BE2C (cell line): ENCODE measurements at regions not wholly inside any gene's neighbourhood (a gene's known extent, or its start where the extent isn't known, plus 50 kb on each side); places are given as distances from the start of the nearest gene placed in this dataset.

ENCODE experiments used
- DNase-seq: peaks from one replicate; pipeline ENCODE4 v3.0.0-alpha.2; 2020
- H3K27me3 ChIP-seq: fragments of 250-450 bp; sonication (Bioruptor Pico); 2 replicates; pipeline ENCODE4 v1.5.1; 2020; ENCODE audit warnings: mild to moderate bottlenecking
- H3K36me3 ChIP-seq: fragments of 250-450 bp; sonication (Bioruptor Pico); 2 replicates; pipeline ENCODE4 v1.5.1; 2020; ENCODE audit warnings: mild to moderate bottlenecking
- H3K4me1 ChIP-seq: fragments of 250-450 bp; sonication (Bioruptor Pico); 2 replicates; pipeline ENCODE4 v1.5.1; 2020
- H3K4me3 ChIP-seq: 2 replicates; pipeline ENCODE4 v1.5.1; 2011; ENCODE audit warnings: low read depth, low read length
- H3K9me3 ChIP-seq: fragments of 250-450 bp; sonication (Bioruptor Pico); 2 replicates; pipeline ENCODE4 v1.5.1; 2020
- CTCF ChIP-seq: IDR thresholded peaks from 2 replicates; pipeline ENCODE4 v1.5.1; 2012; ENCODE audit warnings: mild to moderate bottlenecking, low read depth, low read length

GRCh38 chr2:136399667-136400289 is 281.8 kb upstream of the CXCR4 start:
- no peak for TF ChIP-seq CTCF
- Histone ChIP-seq H3K27me3 (no peaks in the 10 kb centered on the region), H3K4me1 (no peaks in the 10 kb centered on the region), H3K36me3 (no peaks in the 10 kb centered on the region), H3K4me3 (no peak overlapping the region), H3K9me3 (no peaks in the 10 kb centered on the region)
- no peak for DNase-seq

DNA sequence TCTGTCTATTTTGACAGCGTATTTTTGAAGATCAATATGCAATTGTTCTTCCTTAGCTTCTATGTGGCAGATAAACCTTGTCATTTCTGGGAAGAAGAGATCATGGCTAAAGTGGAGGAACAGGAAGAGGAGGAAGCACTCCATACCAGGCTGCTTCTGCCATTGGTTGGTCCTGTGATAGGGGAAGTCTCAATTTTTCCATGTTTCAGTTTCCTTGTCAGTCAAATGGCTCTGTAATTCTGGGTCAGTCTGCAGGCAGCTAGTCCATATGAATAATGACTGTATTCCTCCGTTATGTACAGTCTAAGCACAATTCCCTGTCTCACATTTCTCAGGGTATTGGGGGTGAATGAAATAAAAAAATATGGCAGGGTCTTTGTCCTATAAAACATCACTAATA is 277.6 kb upstream of the CXCR4 start:
- H3K27me3 ChIP-seq, result no peaks in the 10 kb centered on the region
- no peaks in the 10 kb centered on the region for H3K9me3 ChIP-seq
- H3K36me3 ChIP-seq, result no peaks in the 10 kb centered on the region
- H3K4me3 ChIP-seq, result no peak overlapping the region
- H3K4me1 ChIP-seq, result no peaks in the 10 kb centered on the region
- no peak for TF ChIP-seq CTCF
- DNase-seq, result no peak

DNA sequence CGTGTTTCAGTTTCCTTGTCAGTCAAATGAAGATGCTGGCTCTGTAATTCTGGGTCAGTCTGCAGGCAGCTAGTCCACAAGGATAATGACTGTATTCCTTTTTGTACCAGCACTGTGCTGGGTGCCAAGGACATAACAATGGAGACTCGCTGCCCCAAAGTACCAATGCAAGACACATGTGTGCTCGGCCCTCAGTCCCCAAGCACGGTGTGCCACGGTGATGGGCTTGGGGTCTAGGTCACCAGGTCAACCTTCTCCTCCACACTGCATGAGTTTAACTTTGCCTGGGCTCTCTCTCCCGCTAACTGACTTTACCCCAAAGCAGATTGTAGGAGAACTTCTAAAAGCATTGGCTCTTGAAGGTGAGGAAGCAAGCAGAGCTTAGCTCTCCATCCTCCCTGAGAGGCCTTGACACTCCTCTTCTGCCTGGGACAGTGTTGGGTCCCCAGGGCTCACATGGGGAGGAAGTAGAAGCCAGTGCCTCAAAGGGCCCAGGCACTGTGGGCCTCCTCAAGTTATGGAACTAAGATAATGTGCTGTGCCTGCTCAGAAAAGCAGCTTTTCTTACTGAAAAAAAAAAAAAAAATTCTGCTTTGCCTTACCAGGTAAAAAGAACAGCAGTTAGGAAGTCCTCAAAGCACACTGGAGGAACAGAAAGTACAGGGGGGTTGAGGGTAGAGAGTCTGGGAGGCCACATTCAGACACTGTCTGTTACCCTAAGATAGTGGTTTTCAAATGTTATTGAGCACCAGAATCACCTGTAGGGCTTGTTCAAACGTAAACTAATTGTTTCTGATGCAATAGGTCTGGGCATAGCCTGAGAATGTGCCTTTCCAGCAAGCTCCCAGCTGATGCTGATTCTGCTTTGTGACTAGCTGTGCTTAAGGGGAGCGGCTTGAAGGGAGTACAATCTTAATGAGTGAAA is 276.4 kb upstream of the CXCR4 start:
- DNase-seq, result no peak
- no peaks in the 10 kb centered on the region for H3K9me3 ChIP-seq
- no peaks in the 10 kb centered on the region for H3K36me3 ChIP-seq
- TF ChIP-seq CTCF, result no peak
- no peak overlapping the region for H3K4me3 ChIP-seq
- H3K27me3 ChIP-seq, result no peaks in the 10 kb centered on the region
- H3K4me1 ChIP-seq, result no peaks in the 10 kb centered on the region

DNA sequence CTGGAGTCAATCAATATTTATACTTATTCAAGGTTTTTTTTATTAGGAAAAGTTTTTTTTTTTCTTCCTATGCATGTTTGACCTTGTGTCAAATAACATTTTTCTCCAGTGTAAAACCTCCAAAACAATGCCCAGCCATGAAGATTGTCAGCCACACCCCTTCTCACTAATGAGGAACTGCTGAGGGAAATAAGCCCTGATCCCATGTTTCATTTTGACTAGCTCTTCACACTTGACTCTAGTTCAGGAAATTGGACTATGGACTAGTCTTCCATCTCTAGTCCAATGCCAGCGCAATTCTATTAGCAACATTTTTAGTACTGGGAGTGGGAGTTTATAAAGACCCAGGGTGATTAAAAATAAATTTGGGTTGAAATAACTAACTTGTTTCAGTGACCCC is 275.6 kb upstream of the CXCR4 start:
- H3K4me3 ChIP-seq, result no peak overlapping the region
- no peaks in the 10 kb centered on the region for H3K27me3 ChIP-seq
- no peaks in the 10 kb centered on the region for H3K36me3 ChIP-seq
- no peak for DNase-seq
- H3K4me1 ChIP-seq, result no peaks in the 10 kb centered on the region
- H3K9me3 ChIP-seq, result no peaks in the 10 kb centered on the region
- no peak for TF ChIP-seq CTCF

GRCh38 chr2:136392897-136393505 is 275.1 kb upstream of the CXCR4 start:
- no peak for DNase-seq
- Histone ChIP-seq H3K9me3 (no peaks in the 10 kb centered on the region), H3K36me3 (no peaks in the 10 kb centered on the region), H3K4me1 (no peaks in the 10 kb centered on the region), H3K27me3 (no peaks in the 10 kb centered on the region), H3K4me3 (no peak overlapping the region)
- TF ChIP-seq CTCF, result no peak
